Esophagus squamous epithelium (tissue), 4 donors: ENCODE measurements at regions not wholly inside any gene's neighbourhood (a gene's known extent, or its start where the extent isn't known, plus 50 kb on each side); places are given as distances from the start of the nearest gene placed in this dataset.

Experiments
- POLR2A ChIP-seq, 4 donors: fragments of 450-650 bp; IDR thresholded peaks; one replicate each; pipeline ENCODE4 v1.6.1; 2017; ENCODE audit warnings: antibody characterized with exemption in 4 of 4, mild to moderate bottlenecking in 4 of 4, moderate library complexity in 3 of 4
- TF ChIP-seq, protein P1 (sequence below), 6 experiments: fragments of 450-650 bp in 4 of 6; fragments of 200-600 bp in 2 of 6; sonication (generic) in 2 of 6; IDR thresholded peaks; one replicate each; pipeline ENCODE4 v1.5.1; 2016 to 2019; ENCODE audit warnings: antibody characterized with exemption in 6 of 6, mild to moderate bottlenecking in 4 of 6, moderate library complexity in 4 of 6

DNA sequence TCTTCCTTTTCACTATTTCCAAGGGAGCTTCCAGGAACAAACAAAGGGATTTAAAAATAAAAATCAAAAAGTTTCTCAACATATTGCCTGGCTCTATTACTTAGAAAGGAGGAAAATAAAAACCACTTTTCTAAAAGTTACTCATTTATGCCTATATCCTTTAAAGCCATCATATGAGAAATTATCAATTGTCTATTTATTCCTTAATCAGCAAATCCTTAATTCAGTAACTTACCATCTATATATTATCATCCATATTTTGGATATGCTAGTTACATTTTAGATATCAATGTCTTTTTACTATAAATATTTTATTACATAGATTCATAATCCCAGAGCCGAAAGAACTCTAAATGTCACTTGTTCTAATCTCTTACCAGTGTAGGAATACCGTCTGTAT lies 481.5 kb upstream of the ANO5 start:
- TF ChIP-seq, protein P1, sequence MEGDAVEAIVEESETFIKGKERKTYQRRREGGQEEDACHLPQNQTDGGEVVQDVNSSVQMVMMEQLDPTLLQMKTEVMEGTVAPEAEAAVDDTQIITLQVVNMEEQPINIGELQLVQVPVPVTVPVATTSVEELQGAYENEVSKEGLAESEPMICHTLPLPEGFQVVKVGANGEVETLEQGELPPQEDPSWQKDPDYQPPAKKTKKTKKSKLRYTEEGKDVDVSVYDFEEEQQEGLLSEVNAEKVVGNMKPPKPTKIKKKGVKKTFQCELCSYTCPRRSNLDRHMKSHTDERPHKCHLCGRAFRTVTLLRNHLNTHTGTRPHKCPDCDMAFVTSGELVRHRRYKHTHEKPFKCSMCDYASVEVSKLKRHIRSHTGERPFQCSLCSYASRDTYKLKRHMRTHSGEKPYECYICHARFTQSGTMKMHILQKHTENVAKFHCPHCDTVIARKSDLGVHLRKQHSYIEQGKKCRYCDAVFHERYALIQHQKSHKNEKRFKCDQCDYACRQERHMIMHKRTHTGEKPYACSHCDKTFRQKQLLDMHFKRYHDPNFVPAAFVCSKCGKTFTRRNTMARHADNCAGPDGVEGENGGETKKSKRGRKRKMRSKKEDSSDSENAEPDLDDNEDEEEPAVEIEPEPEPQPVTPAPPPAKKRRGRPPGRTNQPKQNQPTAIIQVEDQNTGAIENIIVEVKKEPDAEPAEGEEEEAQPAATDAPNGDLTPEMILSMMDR (IDR thresholded peaks at IDR 0.05): no peak
- TF ChIP-seq POLR2A (IDR thresholded peaks at IDR 0.05): no peak
